Hepatocyte (in vitro differentiated cells): ENCODE measurements at regions not wholly inside any gene's neighbourhood (a gene's known extent, or its start where the extent isn't known, plus 50 kb on each side); places are given as distances from the start of the nearest gene placed in this dataset.
"Not testable (repeated sequence)": the region's sequence is repeated elsewhere in the genome, so short reads cannot be mapped to it uniquely, and the experiment has no call there.

Source experiments
- EZH2 ChIP-seq: fragments of 200-600 bp; sonication (generic); IDR thresholded peaks from 2 replicates; pipeline ENCODE4 v1.6.1; 2016; ENCODE audit warnings: antibody characterized with exemption, mild to moderate bottlenecking, borderline replicate concordance
- EZH2phosphoT487 ChIP-seq: fragments of 200-600 bp; sonication (generic); IDR thresholded peaks from one replicate; pipeline ENCODE4 v1.6.1; 2018; ENCODE audit warnings: antibody characterized with exemption, mild to moderate bottlenecking, low read depth, moderate library complexity; ENCODE audit not compliant: unreplicated experiment, severe bottlenecking
- TF ChIP-seq, protein P1 (sequence below): fragments of 200-600 bp; sonication (generic); IDR thresholded peaks from 2 replicates; pipeline ENCODE4 v1.5.1; 2016; ENCODE audit warnings: antibody characterized with exemption, mild to moderate bottlenecking; ENCODE audit not compliant: poor library complexity

DNA sequence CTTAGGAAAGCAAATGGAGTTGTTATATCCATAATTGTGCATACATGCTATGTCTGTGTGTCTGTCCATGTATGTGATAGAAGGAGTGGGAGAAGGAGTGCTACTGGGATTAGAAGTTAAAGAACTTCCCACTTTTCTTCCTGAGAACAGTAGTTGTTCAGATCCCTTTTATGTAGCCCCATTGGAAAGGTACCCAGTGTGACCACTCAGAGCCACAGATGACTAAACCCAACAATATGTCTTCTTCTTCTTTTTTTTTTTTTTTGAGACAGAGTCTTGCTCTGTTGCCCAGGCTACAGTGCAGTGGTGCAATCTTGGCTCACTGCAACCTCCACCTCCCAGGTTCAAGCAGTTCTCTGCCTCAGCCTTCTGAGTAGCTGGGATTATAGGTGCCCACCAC is 176.7 kb upstream of the MAP1B start:
- TF ChIP-seq, protein P1, sequence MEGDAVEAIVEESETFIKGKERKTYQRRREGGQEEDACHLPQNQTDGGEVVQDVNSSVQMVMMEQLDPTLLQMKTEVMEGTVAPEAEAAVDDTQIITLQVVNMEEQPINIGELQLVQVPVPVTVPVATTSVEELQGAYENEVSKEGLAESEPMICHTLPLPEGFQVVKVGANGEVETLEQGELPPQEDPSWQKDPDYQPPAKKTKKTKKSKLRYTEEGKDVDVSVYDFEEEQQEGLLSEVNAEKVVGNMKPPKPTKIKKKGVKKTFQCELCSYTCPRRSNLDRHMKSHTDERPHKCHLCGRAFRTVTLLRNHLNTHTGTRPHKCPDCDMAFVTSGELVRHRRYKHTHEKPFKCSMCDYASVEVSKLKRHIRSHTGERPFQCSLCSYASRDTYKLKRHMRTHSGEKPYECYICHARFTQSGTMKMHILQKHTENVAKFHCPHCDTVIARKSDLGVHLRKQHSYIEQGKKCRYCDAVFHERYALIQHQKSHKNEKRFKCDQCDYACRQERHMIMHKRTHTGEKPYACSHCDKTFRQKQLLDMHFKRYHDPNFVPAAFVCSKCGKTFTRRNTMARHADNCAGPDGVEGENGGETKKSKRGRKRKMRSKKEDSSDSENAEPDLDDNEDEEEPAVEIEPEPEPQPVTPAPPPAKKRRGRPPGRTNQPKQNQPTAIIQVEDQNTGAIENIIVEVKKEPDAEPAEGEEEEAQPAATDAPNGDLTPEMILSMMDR = not testable (repeated sequence)
- not testable (repeated sequence) for TF ChIP-seq EZH2, EZH2phosphoT487
